T47D (cell line): ENCODE measurements at regions not wholly inside any gene's neighbourhood (a gene's known extent, or its start where the extent isn't known, plus 50 kb on each side); places are given as distances from the start of the nearest gene placed in this dataset.

Experiments used
- DNase-seq, 2 experiments: peaks; one replicate each; pipeline versions ENCODE4 v3.0.0 to v3.0.0-alpha.2; 2011 to 2012; ENCODE audit warnings: low read depth in 1 of 2, low spot score in 1 of 2
- JUND ChIP-seq: IDR thresholded peaks from 2 replicates; pipeline ENCODE4 v1.6.1; 2012; ENCODE audit warnings: low read depth
- in situ Hi-C: cut with HindIII; loops from 2 replicates; pipeline ENCODE4 v1.10.0; 2016; ENCODE audit warnings: low sequenced_read_pairs, low pct_unique_long_range_greater_than_20kb

DNA sequence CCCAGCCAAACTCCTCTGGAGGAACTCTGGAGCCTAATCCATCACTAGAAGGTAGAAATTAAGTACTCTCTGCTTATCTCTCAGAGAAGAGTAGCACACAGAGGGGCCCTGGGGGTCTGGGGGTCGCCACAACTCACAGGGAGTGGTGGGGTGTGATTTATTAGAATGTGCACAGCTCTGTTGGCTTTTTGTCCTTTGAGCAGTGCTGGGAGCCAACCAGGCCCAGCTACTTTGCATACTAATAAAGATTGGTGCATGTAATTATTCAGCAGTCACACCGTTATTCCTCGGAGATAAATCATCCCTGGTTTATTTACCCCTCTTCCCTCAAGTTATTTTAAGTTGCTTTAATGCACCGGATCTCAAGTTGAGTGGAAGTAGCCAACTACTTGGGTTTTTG is 606.7 kb upstream of the EEF2KMT start:
- TF ChIP-seq JUND = no peak
- no peak for DNase-seq
- in situ Hi-C loops = no loop called here

DNA sequence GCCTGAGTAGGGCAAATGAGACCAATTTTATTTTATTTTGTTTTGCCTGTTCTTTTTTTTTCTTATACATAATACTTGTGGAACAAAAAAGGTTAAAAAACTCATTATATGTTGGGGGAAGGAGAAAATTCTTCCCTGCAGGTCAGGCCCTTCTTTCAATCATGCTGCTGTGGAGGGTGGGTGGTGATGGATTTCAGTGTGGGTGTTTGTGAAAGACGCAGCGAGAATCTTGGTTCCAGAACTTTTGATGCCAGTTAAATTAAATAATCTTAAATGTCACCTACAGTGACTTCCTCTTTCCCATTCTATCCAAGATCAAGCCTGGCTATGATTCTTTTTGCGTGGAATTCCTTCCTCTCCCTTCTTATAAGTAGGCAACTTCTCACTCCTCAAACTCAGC is 595.8 kb upstream of the EEF2KMT start:
- in situ Hi-C loops = no loop called here
- no peak for TF ChIP-seq JUND
- no peak for DNase-seq

DNA sequence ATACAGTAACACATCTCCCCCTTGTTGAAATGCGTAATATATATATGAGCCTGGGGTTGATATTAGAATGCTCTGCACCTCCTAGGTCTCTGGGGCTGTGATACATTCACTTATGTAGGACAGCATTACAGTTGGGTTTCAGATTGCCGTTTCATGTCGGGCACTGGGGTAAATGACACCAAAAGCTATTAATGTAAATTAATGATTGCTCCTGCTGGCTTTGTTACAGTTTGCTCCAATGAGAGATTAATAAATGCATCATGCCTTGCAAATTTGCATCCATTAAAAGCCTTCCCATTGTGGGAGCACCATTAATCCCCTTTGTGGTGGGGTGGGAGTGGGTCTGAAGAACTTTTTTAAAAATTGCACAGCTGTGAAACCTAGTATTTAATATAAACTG is 584.4 kb upstream of the EEF2KMT start:
- no peak for DNase-seq
- in situ Hi-C loops = no loop called here
- no peak for TF ChIP-seq JUND

DNA sequence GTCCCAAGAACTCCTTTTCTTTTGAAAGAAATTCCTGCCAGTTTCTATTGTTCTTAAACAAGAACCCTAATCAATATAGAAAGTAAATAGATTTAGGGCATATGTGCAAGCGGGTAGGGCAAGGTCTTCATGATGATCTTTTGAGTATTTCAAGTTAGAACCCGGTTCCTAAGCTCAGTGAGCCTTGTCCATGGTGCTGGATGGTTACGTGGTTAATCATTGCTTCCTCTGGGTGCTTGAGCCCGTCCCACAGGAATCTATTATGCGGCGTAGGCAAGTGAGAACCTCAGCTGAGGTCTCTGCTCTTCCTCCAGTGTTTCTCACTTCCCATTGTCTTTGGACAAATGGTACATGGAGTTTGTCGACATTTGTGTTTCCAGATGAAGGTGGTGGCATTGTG is 580.8 kb upstream of the EEF2KMT start:
- no peak for TF ChIP-seq JUND
- peak; percentile 47 to 83 for DNase-seq
- in situ Hi-C loops = no loop called here

DNA sequence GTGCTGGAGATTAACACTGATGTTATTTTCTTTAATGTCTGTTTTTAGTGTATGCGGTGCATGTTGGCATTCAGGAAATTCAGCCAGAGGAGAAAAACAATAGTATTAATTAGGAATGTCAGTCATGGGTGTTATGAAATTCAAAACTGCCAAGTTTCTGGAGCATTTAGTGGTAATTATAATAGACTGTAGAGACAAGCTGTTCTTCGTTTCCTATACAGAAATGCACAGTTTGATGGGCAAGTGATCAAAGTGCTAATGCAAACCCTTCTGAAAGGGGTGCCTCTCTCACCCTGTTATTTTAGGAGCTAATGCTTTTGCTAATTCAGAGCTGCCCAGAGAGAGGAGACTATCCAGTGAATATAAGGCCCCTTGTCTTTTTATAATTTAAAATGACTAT is 573.8 kb upstream of the EEF2KMT start:
- in situ Hi-C loops = no loop called here

DNA sequence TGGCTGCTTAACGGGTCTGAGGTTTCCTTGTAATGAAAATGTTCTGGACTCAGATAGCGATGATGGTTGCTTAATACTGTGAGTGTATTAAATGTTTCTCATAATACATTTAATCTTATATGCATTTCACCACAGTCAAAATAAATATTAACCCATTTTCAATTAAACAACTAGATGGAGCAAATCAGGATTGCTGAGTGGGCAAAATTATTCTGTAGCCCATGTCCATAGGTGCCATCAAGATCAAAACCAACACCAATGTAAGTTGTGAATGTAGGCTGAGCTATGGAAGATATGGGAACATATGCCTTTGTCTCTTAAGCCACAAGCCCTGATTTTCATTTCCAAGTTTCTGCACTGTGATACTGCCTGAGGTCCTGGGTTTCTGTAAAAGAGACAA is 572.6 kb upstream of the EEF2KMT start:
- in situ Hi-C loops = no loop called here
- TF ChIP-seq JUND = no peak
- DNase-seq = no peak

More for the DNA sequence above, 573.8 kb upstream of the EEF2KMT start:
- DNase-seq = no peak
- TF ChIP-seq JUND = no peak

DNA sequence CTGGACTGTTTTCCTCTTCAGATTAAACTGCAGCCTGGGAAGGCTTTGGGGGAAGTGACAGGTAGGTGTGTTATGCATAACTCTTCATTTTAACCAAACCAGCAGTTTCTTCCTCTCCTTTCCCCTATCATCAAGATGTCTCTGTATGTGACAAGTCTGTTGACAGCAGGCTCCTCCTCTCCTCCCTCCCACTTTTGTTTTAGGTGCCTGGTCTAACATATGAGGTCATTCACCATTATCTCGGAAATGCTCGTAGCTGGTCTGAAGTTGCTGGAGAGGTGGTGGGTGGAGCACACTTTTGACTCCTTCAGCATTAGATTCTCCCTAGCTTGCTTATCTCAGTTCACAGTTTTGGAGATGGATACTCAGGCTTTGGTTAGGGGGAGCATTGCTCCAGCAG is 571.0 kb upstream of the EEF2KMT start:
- TF ChIP-seq JUND = no peak
- in situ Hi-C loops = no loop called here
- no peak for DNase-seq

DNA sequence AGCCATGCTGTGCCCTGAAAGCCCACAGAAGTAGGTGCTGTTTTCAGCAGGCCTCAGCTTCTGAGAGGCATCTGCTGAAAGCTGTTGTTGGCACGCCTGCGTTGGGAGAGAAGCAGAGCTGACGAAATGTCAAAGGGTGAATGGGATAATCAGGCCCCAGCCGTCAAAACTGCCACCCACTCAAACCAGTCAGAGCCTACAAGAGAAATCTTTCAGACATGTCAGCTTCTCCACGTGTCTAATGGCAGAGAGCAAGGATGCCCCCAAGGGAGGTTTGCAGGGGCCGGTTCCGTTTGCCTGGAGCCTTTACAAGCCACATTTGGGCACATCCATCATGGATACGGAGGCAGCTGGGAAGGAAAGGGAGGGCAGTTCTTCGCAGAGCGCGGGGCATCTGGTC is 568.2 kb upstream of the EEF2KMT start:
- no peak for TF ChIP-seq JUND
- in situ Hi-C loops = no loop called here
- no peak for DNase-seq

DNA sequence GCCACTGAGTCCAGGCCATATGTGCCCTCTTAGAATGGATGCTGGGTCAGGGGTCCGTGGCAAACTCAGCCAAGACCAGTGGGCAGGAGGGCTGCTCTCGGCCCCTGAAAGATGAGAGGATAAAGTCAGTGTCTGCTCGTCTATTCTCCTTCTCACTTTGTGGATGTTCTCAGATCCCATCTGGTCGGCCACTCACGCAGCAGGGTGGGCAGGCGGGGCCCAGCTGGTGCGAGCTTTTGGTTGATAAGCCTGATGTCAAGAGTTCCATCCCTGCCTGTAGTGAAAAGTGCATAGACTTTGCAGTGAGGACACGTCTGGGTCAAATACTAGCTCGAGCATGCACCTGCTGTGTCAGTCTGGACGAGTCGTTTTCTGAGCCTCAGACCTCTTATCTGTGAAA is 556.2 kb upstream of the EEF2KMT start:
- DNase-seq = no peak
- TF ChIP-seq JUND = no peak
- in situ Hi-C loops = no loop called here

DNA sequence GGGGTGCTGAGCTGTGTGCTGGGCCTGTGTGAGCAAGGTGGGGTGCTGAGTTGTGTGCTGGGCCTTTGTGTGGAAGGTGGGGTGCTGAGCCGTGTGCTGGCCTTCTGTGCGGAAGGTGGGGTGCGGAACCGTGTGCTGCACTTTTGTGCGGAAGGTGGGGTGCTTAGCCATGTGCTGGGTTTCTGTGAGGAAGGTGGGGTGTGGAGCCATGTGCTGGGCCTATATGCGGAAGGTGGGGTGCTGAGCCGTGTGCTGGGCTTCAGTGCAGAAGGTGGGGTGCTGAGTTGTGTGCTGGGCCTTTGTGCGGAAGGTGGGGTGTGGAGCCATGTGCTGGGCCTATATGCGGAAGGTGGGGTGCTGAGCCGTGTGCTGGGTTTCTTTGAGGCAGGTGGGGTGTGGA is 555.4 kb upstream of the EEF2KMT start:
- no peak for DNase-seq
- in situ Hi-C loops = no loop called here
- TF ChIP-seq JUND = no peak

DNA sequence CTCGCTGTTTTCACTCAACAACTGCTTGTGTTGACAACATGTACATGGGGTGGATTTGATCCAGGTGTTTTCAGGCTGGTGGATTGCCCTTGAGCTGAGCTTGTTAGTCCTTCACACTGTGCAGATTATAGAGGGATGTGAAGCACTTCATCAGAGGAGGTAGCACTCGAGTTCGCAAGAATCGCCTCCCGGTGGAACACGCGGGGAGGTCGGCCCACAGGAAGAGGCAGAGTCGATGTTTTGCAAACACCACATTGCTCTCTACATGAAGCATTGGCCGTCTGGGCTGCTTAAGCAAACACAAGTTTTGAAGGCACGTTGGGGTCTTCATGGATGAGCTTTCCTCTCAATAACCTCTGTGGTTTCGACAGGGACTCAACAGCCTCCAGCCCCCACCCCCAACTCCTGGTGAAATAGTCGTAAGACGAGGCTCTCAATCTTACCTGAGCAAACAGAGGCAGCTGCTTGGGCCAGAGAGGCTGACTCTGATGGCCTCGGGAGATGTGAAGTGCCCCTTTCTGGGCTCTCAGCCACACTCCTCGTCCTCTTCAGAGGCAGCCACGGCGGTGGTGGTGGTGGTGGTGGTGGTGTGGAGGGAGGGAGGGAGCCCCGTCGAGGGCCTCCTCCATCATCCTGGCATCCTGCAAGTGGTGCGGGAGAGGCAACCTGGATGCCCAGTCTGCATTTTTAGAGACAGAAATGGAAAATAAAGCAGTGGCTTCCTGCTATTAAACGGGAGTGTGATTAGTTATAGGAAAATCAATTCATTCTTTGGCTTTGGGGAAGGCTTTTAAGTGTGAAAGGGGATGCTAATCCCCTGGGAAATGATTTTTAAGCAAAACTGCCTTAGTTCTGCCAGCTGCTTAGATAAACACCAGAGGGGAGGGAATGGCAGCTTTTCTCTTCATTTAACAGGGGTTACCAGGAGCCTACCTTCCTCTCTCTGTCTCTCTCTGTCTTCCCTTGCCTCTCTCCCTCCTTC is 552.5 kb upstream of the EEF2KMT start:
- in situ Hi-C loops = no loop called here
- DNase-seq = no peak
- TF ChIP-seq JUND = no peak

DNA sequence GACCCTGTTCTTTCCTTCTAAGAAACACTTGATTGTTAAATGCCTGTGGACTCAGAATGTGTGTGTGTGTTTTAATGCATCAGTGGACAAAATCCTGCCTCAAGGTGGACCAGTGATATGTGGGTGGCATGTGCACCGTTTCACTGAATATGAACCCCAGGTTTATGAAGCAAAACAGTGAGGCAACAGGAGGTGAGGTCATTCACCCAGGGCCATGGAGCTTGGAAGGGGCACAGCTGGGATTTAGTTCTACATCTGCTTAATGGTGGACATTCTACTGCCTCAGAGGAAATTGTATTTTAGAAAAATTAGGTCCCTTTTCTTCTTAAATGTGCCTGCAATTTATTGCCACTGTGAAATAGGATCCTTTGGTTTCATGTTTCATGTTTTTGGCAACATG is 549.5 kb upstream of the EEF2KMT start:
- in situ Hi-C loops = no loop called here
- TF ChIP-seq JUND = no peak

DNA sequence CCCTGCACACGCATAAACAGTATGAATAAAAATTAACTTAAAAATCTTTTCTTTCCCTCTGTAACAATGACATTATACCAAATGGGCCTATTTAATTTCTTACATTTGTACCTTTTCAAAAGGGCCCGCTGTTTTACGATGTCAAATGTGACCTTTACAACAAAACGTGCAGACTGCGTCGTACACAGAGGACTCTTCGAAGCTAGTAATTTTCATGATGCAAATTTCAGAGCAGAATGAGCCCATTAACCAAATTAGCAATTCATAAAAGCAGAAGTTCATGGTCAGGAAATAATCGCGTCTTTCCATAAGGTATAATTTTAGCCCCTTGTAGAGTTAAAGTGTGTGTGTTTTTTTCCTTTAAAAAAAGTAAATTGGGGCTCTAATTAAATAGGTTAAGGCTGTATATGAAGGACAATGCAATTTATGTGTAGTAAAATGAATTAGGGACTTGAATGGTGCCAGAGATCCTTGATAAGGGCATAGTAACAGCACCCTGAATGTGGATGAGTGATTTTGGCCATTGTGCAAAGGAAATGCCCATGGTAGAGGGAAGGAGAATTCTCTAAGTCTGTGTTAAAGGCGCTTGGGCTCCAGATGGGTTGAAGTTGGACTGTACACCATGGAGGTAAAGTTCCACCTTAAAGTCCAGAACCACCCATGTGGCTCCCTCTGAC is 546.4 kb upstream of the EEF2KMT start:
- TF ChIP-seq JUND = no peak
- in situ Hi-C loops = no loop called here
- no peak for DNase-seq

More for the DNA sequence above, 549.5 kb upstream of the EEF2KMT start:
- no peak for DNase-seq
